Chondrocyte (in vitro differentiated cells): ENCODE measurements at regions not wholly inside any gene's neighbourhood (a gene's known extent, or its start where the extent isn't known, plus 50 kb on each side); places are given as distances from the start of the nearest gene placed in this dataset.
"Not testable (repeated sequence)": the region's sequence is repeated elsewhere in the genome, so short reads cannot be mapped to it uniquely, and the experiment has no call there.

ENCODE experiments used
- DNase-seq: peaks from one replicate; pipeline ENCODE4 v3.0.0; 2021; ENCODE audit warnings: mixed read lengths, low spot score
- H3K27ac Mint-ChIP-seq: one replicate; pipeline ENCODE4 v1.8.0; 2021; ENCODE audit warnings: mild to moderate bottlenecking, moderate library complexity, mixed read lengths; ENCODE audit not compliant: unreplicated experiment
- H3K27me3 Mint-ChIP-seq: 2 replicates; pipeline ENCODE4 v1.8.0; 2021; ENCODE audit warnings: low read depth, mixed read lengths
- H3K36me3 Mint-ChIP-seq: 2 replicates; pipeline ENCODE4 v1.8.0; 2021; ENCODE audit warnings: low read depth, mixed read lengths
- H3K4me1 Mint-ChIP-seq: 2 replicates; pipeline ENCODE4 v1.8.0; 2021; ENCODE audit warnings: low read depth, mild to moderate bottlenecking, mixed read lengths
- H3K4me3 Mint-ChIP-seq: one replicate; pipeline ENCODE4 v1.8.0; 2021; ENCODE audit warnings: mild to moderate bottlenecking, moderate library complexity, mixed read lengths; ENCODE audit not compliant: unreplicated experiment
- H3K9me3 Mint-ChIP-seq: 2 replicates; pipeline ENCODE4 v1.8.0; 2021; ENCODE audit warnings: low read depth, mixed read lengths
- TF ChIP-seq, protein P1 (sequence below): fragments of 200-600 bp; sonication (generic); IDR thresholded peaks from 2 replicates; pipeline ENCODE4 v1.5.0; 2021; ENCODE audit warnings: antibody characterized with exemption, mild to moderate bottlenecking, moderate library complexity

DNA sequence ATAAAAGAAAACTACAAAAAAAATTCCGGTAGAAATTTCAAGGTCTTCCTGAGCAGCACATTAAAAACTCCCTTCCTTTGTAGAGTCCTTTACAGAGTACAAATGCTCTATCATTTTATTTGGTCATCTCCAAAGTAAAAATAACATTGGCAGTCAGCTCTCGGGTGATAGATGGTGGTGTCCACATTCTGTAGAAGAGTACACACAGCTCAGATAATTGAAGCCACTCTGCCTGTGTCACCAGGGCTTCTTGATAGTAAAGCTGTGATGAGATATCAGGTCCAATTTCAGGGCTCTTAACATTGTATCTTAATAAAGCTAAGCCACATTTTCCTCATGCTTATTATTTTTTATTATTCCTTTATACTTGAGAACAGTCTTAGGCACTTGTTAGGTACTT, 371.6 kb downstream of the TAFA4 start:
- no peaks in the 10 kb centered on the region for H3K36me3 Mint-ChIP-seq
- no peak overlapping the region for H3K4me3 Mint-ChIP-seq
- no peaks in the 10 kb centered on the region for H3K9me3 Mint-ChIP-seq
- peaks cover 8% of the 10 kb centered on the region for H3K27me3 Mint-ChIP-seq
- DNase-seq, result no peak
- TF ChIP-seq, protein P1, sequence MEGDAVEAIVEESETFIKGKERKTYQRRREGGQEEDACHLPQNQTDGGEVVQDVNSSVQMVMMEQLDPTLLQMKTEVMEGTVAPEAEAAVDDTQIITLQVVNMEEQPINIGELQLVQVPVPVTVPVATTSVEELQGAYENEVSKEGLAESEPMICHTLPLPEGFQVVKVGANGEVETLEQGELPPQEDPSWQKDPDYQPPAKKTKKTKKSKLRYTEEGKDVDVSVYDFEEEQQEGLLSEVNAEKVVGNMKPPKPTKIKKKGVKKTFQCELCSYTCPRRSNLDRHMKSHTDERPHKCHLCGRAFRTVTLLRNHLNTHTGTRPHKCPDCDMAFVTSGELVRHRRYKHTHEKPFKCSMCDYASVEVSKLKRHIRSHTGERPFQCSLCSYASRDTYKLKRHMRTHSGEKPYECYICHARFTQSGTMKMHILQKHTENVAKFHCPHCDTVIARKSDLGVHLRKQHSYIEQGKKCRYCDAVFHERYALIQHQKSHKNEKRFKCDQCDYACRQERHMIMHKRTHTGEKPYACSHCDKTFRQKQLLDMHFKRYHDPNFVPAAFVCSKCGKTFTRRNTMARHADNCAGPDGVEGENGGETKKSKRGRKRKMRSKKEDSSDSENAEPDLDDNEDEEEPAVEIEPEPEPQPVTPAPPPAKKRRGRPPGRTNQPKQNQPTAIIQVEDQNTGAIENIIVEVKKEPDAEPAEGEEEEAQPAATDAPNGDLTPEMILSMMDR, result no peak
- H3K27ac Mint-ChIP-seq, result no peak overlapping the region
- no peaks in the 10 kb centered on the region for H3K4me1 Mint-ChIP-seq

DNA sequence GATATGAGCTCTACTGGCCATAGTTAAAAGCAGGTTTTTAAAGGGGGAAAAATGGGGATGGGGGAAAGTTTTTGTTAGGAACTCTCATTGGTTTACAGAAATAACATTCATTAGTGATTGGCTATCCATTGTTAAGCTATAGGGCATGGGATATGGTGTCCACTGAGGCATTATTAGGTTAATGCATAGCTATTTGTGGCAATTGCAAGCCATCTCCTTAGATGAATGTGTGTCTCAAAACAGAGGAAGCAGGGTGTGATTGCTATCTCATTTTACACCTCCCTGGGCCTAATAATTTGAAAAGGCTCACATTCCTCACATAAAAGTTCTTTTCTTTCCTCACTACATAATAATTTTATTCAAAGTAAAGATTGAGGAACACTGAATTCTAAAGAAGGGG, 396.6 kb downstream of the TAFA4 start:
- Mint-ChIP-seq H3K4me1 (no peaks in the 10 kb centered on the region), H3K27ac (no peak overlapping the region), H3K4me3 (no peak overlapping the region), H3K27me3 (peaks cover 2% of the 10 kb centered on the region), H3K9me3 (peaks cover 4% of the 10 kb centered on the region), H3K36me3 (no peaks in the 10 kb centered on the region)
- no peak for DNase-seq
- TF ChIP-seq, protein P1, result no peak

DNA sequence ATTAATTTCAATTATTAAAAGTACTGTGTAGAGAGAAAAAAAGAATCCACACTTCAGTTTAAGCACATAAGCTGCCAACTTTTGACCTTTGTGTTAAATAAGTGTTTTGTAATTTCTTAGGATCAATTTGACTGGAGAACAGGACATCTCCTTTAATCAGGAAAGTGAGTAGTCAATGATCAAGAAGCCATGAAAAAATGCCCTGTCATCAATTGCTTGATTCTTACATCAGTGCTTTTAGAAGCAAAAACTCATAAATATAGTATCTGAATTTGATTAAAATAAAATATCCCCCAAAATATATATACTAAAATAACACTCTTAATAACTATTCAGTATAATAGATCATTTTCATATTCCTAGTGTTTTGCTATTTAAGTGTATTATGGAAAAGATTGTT, 409.0 kb downstream of the TAFA4 start:
- TF ChIP-seq, protein P1, result no peak
- no peak overlapping the region for H3K27ac Mint-ChIP-seq
- no peaks in the 10 kb centered on the region for H3K27me3 Mint-ChIP-seq
- no peak overlapping the region for H3K4me3 Mint-ChIP-seq
- DNase-seq, result no peak
- no peaks in the 10 kb centered on the region for H3K4me1 Mint-ChIP-seq
- no peaks in the 10 kb centered on the region for H3K9me3 Mint-ChIP-seq
- no peaks in the 10 kb centered on the region for H3K36me3 Mint-ChIP-seq

DNA sequence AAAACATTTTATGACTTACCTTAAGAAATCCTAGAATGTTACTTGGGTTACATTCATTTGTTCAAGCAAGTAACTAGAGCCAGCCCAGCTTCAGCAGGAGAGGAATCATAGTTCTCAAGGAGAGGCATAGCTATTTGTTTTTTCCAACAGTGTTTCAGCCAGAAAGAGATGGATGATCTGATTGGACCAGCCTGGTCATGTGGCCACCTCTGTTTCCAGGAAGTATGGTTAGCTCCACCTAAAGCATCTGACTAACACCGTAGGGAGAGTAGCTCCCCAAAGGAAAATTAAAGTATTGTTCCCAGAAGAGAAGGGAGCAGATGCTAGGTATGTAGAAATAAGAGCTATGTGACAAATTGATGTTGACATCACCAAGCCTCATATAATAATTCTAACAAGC, 417.1 kb downstream of the TAFA4 start:
- no peak for DNase-seq
- no peak overlapping the region for H3K27ac Mint-ChIP-seq
- no peaks in the 10 kb centered on the region for H3K36me3 Mint-ChIP-seq
- TF ChIP-seq, protein P1, result no peak
- no peaks in the 10 kb centered on the region for H3K9me3 Mint-ChIP-seq
- no peaks in the 10 kb centered on the region for H3K4me1 Mint-ChIP-seq
- H3K27me3 Mint-ChIP-seq, result no peaks in the 10 kb centered on the region
- no peak overlapping the region for H3K4me3 Mint-ChIP-seq

DNA sequence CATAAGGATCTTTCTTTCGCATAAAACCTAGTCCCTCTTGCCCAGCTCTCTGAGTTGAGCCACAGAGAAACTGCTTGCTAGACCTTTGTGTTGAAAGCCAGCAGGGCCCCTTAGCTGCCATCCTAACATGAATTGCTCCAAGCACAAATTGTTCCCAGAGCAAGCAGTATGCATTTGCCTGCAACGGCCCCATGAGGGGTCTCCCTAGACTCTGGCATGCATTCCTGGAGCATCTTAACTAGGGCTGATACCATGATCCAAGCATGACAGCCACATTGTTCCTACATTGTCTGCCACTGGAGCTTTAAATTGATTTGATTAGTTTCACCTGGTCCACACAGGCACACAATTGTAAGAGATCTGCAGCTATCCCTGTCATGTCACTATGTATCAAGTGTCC, 428.1 kb downstream of the TAFA4 start:
- Mint-ChIP-seq H3K27ac (no peak overlapping the region), H3K4me3 (no peak overlapping the region), H3K4me1 (no peaks in the 10 kb centered on the region), H3K27me3 (no peaks in the 10 kb centered on the region), H3K36me3 (no peaks in the 10 kb centered on the region), H3K9me3 (peaks cover 16% of the 10 kb centered on the region)
- TF ChIP-seq, protein P1, result no peak
- no peak for DNase-seq

DNA sequence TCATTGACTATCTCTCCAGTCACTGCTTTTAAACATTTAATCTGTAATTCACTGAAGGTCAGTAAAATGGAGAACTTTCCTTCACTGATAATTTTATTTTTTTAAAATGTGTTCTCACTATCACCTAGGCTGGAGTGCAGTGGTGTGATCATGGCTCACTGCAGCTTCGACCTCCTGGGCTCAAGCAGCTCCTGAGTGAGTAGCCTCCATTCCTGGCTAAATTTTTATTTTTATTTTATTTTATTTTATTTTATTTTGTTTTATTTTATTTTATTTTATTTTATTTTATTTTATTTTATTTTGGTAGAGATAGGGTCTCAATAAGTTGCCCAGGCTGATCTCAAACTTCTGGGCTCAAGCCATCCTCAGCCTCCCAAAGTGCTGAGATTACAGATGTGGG, 446.5 kb downstream of the TAFA4 start:
- not testable (repeated sequence) for H3K27me3 Mint-ChIP-seq, H3K36me3 Mint-ChIP-seq, H3K4me1 Mint-ChIP-seq, DNase-seq, H3K4me3 Mint-ChIP-seq, H3K9me3 Mint-ChIP-seq, H3K27ac Mint-ChIP-seq
